ENCODE measurements at regions not wholly inside any gene's neighbourhood (a gene's known extent, or its start where the extent isn't known, plus 50 kb on each side); places are given as distances from the start of the nearest gene placed in this dataset.

DNA sequence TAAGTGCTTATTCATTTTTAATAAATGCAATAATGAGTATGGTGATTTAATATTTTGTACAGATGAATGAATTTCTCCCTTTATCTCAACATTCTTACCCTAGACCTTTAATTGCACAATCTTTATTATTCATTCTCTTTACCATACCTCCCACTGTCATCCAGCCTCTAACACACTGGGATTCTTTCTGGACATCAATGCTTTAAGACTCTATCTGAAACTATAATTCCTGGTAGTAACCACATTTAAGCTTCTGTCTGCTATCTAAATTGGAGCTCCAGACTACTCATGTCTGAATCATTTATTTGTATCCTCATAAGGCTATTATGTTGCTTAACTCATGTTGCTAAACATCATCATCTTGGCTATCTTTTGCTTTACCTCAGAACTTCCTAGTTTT lies 270.2 kb downstream of the ALG10B start:
- ChIA-PET POLR2A (no interaction called here), CTCF (no interaction called here)
- no peaks in the 10 kb centered on the region for H3K27me3 Mint-ChIP-seq

DNA sequence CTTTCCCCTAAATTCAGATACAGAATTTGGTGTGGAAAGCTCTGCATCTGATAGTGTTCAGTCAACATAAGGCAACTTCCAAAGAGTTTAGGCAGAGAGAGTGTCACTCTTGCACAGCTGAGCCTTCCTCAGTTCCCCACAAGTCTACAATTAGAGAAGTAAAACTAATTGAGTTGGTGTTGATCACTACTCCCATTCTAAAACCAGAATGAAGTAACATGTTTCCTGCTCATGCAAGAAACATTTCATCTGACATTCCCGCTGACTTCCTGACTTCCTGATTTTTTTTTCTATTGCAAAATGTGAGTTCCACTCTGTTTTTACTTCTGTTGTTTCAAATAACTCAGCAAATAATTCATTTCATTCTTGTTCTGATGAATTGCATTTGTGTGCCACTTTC lies 271.0 kb downstream of the ALG10B start:
- DNase-seq (no peak), ATAC-seq (no peak)
- Mint-ChIP-seq H3K36me3 (ENCODE audit: low read depth) (no peaks in the 10 kb centered on the region), H3K4me3 (no peak overlapping the region), H3K27ac (no peak overlapping the region), H3K9me3 (peaks cover 8% of the 10 kb centered on the region), H3K27me3 (no peaks in the 10 kb centered on the region), H3K4me1 (ENCODE audit: low read depth) (no peaks in the 10 kb centered on the region)
- ChIA-PET CTCF (no interaction called here), POLR2A (no interaction called here)
- TF ChIP-seq, protein P1, sequence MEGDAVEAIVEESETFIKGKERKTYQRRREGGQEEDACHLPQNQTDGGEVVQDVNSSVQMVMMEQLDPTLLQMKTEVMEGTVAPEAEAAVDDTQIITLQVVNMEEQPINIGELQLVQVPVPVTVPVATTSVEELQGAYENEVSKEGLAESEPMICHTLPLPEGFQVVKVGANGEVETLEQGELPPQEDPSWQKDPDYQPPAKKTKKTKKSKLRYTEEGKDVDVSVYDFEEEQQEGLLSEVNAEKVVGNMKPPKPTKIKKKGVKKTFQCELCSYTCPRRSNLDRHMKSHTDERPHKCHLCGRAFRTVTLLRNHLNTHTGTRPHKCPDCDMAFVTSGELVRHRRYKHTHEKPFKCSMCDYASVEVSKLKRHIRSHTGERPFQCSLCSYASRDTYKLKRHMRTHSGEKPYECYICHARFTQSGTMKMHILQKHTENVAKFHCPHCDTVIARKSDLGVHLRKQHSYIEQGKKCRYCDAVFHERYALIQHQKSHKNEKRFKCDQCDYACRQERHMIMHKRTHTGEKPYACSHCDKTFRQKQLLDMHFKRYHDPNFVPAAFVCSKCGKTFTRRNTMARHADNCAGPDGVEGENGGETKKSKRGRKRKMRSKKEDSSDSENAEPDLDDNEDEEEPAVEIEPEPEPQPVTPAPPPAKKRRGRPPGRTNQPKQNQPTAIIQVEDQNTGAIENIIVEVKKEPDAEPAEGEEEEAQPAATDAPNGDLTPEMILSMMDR (IDR thresholded peaks at IDR 0.05) = no peak
- intact Hi-C loops (cut with micrococcal nuclease) = no loop called here

More for the DNA sequence above, 270.2 kb downstream of the ALG10B start:
- Mint-ChIP-seq H3K27ac (no peak overlapping the region), H3K36me3 (ENCODE audit: low read depth) (no peaks in the 10 kb centered on the region), H3K9me3 (peaks cover 9% of the 10 kb centered on the region), H3K4me3 (no peak overlapping the region), H3K4me1 (ENCODE audit: low read depth) (no peaks in the 10 kb centered on the region)
- intact Hi-C loops (cut with micrococcal nuclease) = no loop called here
- DNase-seq (no peak), ATAC-seq (no peak)
- TF ChIP-seq, protein P1 (IDR thresholded peaks at IDR 0.05) = no peak

DNA sequence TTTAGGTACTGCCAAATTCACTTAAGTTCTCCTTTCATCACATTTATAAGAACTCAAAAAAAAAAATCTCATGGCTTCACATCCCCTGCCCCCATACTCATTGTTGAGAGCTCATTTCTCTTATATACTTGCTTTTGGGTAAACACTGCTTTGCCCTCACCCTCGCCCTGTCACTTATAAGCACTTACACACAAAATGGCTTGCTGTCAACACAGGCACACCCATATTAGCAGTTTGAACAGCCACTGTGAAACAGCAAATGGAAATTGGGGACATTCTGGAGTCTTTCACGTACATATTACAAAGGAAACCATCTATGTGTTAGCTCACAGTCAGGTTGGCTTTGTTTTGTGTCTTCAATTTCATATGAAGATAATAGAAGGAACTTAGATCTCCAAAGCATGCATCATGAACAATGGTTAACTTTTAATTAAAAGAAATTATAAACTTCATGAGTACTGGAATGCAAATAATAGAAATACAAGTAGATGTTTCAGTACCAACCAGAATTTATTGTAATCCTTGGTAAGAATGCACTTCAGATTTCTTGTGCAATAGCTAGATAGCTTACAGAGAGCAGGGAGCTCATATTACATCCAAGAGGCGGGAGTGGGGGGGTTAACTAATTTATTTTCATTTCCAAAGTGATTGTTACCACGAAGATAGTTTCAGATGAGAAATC lies 272.2 kb downstream of the ALG10B start:
- Mint-ChIP-seq H3K4me1 (ENCODE audit: low read depth) (no peaks in the 10 kb centered on the region), H3K27me3 (no peaks in the 10 kb centered on the region), H3K4me3 (no peak overlapping the region), H3K36me3 (ENCODE audit: low read depth) (no peaks in the 10 kb centered on the region), H3K9me3 (peaks cover 4% of the 10 kb centered on the region), H3K27ac (no peak overlapping the region)
- ATAC-seq (no peak), DNase-seq (no peak)
- CTCF ChIA-PET = no interaction called here
- TF ChIP-seq, protein P1 (IDR thresholded peaks at IDR 0.05) = no peak
- intact Hi-C loops (cut with micrococcal nuclease) = no loop called here
- POLR2A ChIA-PET = no interaction called here

DNA sequence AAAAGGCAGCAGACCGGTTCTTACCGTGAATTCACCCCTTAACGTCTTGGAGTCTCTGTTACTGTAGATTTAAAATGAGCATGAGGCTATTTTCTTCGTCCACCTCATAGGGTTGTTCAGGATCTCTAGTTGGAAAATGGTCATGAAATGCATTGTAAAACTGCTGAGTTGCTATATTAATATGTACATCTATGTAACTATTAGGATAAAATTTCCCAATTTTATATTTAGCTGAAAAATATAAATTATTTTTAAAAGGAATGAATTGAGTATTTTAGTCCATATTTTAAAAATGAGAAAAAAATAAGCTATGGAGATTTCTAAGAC lies 272.7 kb downstream of the ALG10B start:
- TF ChIP-seq, protein P1 (IDR thresholded peaks at IDR 0.05) = no peak
- Mint-ChIP-seq H3K4me3 (no peak overlapping the region), H3K27me3 (no peaks in the 10 kb centered on the region), H3K9me3 (peaks cover 4% of the 10 kb centered on the region), H3K4me1 (ENCODE audit: low read depth) (no peaks in the 10 kb centered on the region), H3K36me3 (ENCODE audit: low read depth) (no peaks in the 10 kb centered on the region), H3K27ac (no peak overlapping the region)
- no peak for DNase-seq
- CTCF ChIA-PET = no interaction called here
- ATAC-seq = no peak
- intact Hi-C loops (cut with micrococcal nuclease) = no loop called here
- POLR2A ChIA-PET = no interaction called here

DNA sequence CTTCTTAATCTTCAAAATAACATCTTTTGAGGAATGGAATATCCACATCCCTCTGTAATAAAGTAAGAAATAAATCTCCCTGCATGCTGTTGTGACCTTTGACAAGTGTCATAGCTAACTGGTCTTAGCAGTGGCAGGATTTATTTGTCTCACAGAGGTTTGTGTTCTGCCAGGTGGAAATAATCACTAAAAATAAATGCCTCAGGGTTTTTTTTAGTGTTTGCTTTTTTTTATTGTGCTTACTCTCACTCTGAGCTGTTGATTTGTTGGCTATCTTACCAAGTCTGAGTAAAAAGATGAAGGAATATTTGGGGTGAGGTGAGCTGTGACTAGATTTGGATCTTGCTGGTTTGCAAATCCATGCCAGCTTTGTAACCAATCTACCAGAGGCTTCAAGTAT lies 285.4 kb downstream of the ALG10B start:
- CTCF ChIA-PET = no interaction called here
- Mint-ChIP-seq H3K4me3 (no peak overlapping the region), H3K9me3 (peaks cover 8% of the 10 kb centered on the region), H3K4me1 (ENCODE audit: low read depth) (no peaks in the 10 kb centered on the region), H3K36me3 (ENCODE audit: low read depth) (no peaks in the 10 kb centered on the region), H3K27ac (no peak overlapping the region), H3K27me3 (no peaks in the 10 kb centered on the region)
- no peak for DNase-seq
- TF ChIP-seq, protein P1 (IDR thresholded peaks at IDR 0.05) = no peak
- POLR2A ChIA-PET = no interaction called here
- no peak for ATAC-seq
- intact Hi-C loops (cut with micrococcal nuclease) = no loop called here
